A673 (cell line): ENCODE measurements at regions not wholly inside any gene's neighbourhood (a gene's known extent, or its start where the extent isn't known, plus 50 kb on each side); places are given as distances from the start of the nearest gene placed in this dataset.

ENCODE experiments used
- BruUV-seq: library from RNA; stranded (reverse); fragments of 400-500 nt; replicated peaks from 2 replicates; lab custom pipeline; 2021; lab: Mats Ljungman, UMichigan
- CTCF ChIA-PET: fragments of 300-600 bp; sonication (Branson Sonifier 250); formaldehyde crosslinking; loops from one replicate; lab custom pipeline; 2022; ENCODE audit warnings: antibody characterized with exemption; lab: Charles Lee
- POLR2A ChIA-PET: fragments of 300-600 bp; sonication (Branson Sonifier 250); formaldehyde crosslinking; loops from one replicate; lab custom pipeline; 2022; ENCODE audit warnings: antibody characterized with exemption; ENCODE audit not compliant: low non-redundant PET; lab: Charles Lee
- DNase-seq: peaks from one replicate; pipeline ENCODE4 v3.0.0-alpha.2; 2015; ENCODE audit warnings: low spot score
- H3K27ac ChIP-seq: fragments of 200-600 bp; sonication (generic); 2 replicates; pipeline ENCODE4 v1.5.1; 2016; ENCODE audit warnings: mixed run types, low read depth, mild to moderate bottlenecking, mixed read lengths, antibody characterized with exemption, low read length; ENCODE audit not compliant: poor library complexity, severe bottlenecking
- H3K27me3 ChIP-seq: fragments of 200-600 bp; sonication (generic); replicated peaks from 2 replicates; pipeline ENCODE4 v1.6.1; 2017; ENCODE audit warnings: mixed run types, low read depth, mild to moderate bottlenecking, mixed read lengths, antibody characterized with exemption, low read length; ENCODE audit not compliant: insufficient read depth, poor library complexity
- H3K36me3 ChIP-seq: fragments of 200-600 bp; sonication (generic); 2 replicates; pipeline ENCODE4 v1.6.1; 2016; ENCODE audit warnings: mixed run types, mild to moderate bottlenecking, mixed read lengths, antibody characterized with exemption, low read length; ENCODE audit not compliant: insufficient read depth, poor library complexity, severe bottlenecking
- H3K4me1 ChIP-seq: fragments of 200-600 bp; sonication (generic); 2 replicates; pipeline ENCODE4 v1.6.1; 2017; ENCODE audit warnings: mixed run types, mild to moderate bottlenecking, mixed read lengths, antibody characterized with exemption, low read length; ENCODE audit not compliant: insufficient read depth, poor library complexity, severe bottlenecking
- H3K4me3 ChIP-seq: fragments of 200-600 bp; sonication (generic); 2 replicates; pipeline ENCODE4 v1.5.1; 2016; ENCODE audit warnings: low read depth, mixed run types, mild to moderate bottlenecking, mixed read lengths, low read length; ENCODE audit not compliant: poor library complexity, severe bottlenecking
- H3K9me3 ChIP-seq: fragments of 200-600 bp; sonication (generic); 2 replicates; pipeline ENCODE4 v1.6.1; 2016; ENCODE audit warnings: mixed run types, low read depth, mild to moderate bottlenecking, mixed read lengths, antibody characterized with exemption, low read length; ENCODE audit not compliant: poor library complexity, severe bottlenecking
- CTCF ChIP-seq: fragments of 300-800, 200-600 bp; sonication (generic); conservative IDR thresholded peaks from 2 replicates; pipeline ENCODE4 v1.5.1; 2017; ENCODE audit warnings: low read depth, mild to moderate bottlenecking, antibody characterized with exemption, low read length, moderate library complexity, mixed read lengths
- EZH2 ChIP-seq: fragments of 200-600 bp; sonication (generic); IDR thresholded peaks from 2 replicates; pipeline ENCODE4 v1.6.1; 2017; ENCODE audit warnings: borderline replicate concordance, low read depth, mild to moderate bottlenecking, mixed read lengths, antibody characterized with exemption, low read length; ENCODE audit not compliant: poor library complexity, severe bottlenecking
- intact Hi-C: fragments of 100-400 bp; cut with micrococcal nuclease; formaldehyde crosslinking; loops from one replicate; pipeline ENCODE4 v1.10.0; 2022; ENCODE audit not compliant: unreplicated experiment

GRCh38 chr10:44636625-44637024 lies 251.7 kb upstream of the CXCL12 start:
- Histone ChIP-seq H3K27ac (no peak overlapping the region), H3K27me3 (no peaks in the 10 kb centered on the region), H3K36me3 (no peaks in the 10 kb centered on the region), H3K9me3 (peaks cover 4% of the 10 kb centered on the region), H3K4me3 (no peak overlapping the region), H3K4me1 (no peaks in the 10 kb centered on the region)
- ChIA-PET POLR2A (no interaction called here), CTCF (no interaction called here)
- intact Hi-C loops: no loop called here
- no TSS peak for BruUV-seq
- TF ChIP-seq EZH2 (no peak), CTCF (no peak)
- no peak for DNase-seq

GRCh38 chr10:44640429-44640828 lies 255.5 kb upstream of the CXCL12 start:
- POLR2A ChIA-PET: no interaction called here
- intact Hi-C loops: no loop called here
- no TSS peak for BruUV-seq

GRCh38 chr10:44647473-44647872 lies 262.6 kb upstream of the CXCL12 start:
- H3K27ac ChIP-seq: no peak overlapping the region
- H3K27me3 ChIP-seq: no peaks in the 10 kb centered on the region
- POLR2A ChIA-PET: no interaction called here
- intact Hi-C loops: no loop called here
- BruUV-seq: no TSS peak
- H3K4me1 ChIP-seq: no peaks in the 10 kb centered on the region
- CTCF ChIA-PET: no interaction called here
- H3K4me3 ChIP-seq: no peak overlapping the region
- H3K36me3 ChIP-seq: no peaks in the 10 kb centered on the region
- no peak for DNase-seq
- no peaks in the 10 kb centered on the region for H3K9me3 ChIP-seq
- no peak for TF ChIP-seq EZH2
- no peak for TF ChIP-seq CTCF

More at GRCh38 chr10:44640429-44640828, 255.5 kb upstream of the CXCL12 start:
- Histone ChIP-seq H3K4me1 (no peaks in the 10 kb centered on the region), H3K27ac (no peak overlapping the region), H3K36me3 (no peaks in the 10 kb centered on the region), H3K9me3 (peaks cover 4% of the 10 kb centered on the region), H3K27me3 (no peaks in the 10 kb centered on the region), H3K4me3 (no peak overlapping the region)
- CTCF ChIA-PET: no interaction called here
- DNase-seq: no peak
- TF ChIP-seq EZH2 (no peak), CTCF (no peak)
